ENCODE measurements at regions not wholly inside any gene's neighbourhood (a gene's known extent, or its start where the extent isn't known, plus 50 kb on each side); places are given as distances from the start of the nearest gene placed in this dataset.
A peak's percentile ranks its signal among the peaks of the same experiment; 100 is the strongest.

DNA sequence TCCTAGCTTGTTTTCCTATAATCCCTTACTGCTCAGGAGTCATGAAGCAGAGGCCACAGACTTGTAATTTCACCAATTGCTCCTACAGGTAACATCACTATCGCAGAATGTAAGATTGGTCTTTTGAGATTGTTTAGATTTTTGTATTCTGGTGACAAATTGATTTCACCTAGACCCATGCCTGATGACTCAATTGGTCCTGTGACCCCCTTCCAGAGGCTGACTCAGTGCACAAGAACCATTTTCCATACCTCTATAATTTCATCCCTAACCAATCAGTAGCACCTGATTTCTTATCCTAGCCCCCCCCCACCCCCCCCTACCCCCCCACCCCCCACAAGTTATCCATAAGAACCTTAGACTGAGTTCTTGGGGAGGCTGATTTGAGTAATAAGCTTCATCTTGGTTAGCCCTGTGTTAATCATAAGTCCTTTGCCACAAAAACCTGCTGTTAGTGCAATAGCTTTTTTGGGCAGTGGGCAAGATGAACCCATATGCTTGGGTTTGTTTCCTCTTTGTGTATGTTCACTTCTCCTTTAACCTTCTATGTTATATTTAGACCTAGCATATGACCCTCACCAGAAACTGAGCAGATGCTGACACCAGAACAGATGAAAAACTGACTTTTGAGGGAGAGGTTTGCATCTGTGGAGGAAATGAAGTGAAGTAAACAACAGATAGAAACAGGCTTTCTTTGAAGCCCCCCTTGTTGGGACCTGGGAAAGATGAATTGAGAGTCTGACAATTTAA lies 187.1 kb downstream of the KIF20B start:
- peak; percentile 38 for DNase-seq

DNA sequence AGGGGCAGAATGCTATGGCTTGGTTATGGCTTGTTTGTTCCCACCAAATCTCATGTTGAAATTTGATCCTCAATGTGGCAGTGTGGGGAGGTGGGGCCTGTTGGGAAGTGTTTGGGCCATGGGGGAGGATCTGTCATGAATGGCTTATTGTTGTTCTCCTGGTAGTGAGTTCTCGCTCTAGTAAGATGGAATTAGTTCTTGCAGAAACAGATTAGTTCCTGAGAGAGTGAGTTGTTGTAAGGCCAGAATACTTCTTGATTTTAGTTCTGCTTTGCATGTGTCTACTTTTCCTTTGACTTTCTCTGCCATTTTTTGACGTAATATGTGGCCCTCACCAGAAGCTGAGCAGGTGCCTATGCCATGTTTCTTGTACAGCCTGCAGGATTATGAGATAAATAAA lies 188.2 kb downstream of the KIF20B start:
- no peak for DNase-seq

DNA sequence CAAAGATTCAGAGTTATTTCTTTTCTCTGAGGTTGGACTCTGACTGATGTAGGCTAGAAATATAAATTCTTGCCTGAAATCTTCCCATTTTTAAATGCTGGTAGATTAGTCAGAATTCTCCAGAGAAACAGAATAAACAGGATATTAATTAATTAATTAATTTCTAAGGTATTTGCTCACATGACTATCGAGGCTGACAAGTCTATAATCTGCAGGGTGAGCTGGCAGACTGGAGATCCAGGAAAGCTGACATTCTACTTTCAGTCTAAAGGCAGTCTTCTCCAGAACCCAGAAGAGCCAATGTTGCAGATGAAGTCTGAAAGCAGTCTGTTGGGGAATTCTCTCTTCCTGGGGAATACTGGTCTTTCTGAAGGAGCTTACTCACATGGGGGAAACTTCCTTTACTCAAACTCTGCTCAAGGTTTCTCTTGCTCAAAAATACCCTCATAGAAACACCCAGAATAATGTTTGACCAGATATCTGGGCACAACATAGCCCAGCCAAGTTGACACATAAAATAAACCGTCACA lies 189.7 kb downstream of the KIF20B start:
- no peak for DNase-seq

DNA sequence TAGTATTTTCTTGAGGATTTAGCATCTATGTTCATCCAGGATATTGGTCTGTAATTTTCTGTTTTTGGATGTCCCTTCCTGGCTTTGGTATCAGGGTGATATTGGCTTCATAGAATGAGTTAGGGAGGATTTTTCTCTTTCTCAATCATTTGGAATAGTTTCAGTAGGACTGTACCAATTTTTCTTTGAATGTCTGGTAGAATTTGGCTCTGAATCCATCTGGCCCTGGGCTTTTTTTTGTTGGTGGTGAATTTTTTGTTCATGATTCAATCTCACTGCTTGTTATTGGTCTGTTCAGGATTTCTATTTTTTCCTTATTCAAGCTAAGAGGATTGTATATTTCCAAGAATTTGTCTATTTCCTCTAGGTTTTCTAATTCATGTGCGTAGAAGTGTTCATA lies 192.7 kb downstream of the KIF20B start:
- DNase-seq: no peak

DNA sequence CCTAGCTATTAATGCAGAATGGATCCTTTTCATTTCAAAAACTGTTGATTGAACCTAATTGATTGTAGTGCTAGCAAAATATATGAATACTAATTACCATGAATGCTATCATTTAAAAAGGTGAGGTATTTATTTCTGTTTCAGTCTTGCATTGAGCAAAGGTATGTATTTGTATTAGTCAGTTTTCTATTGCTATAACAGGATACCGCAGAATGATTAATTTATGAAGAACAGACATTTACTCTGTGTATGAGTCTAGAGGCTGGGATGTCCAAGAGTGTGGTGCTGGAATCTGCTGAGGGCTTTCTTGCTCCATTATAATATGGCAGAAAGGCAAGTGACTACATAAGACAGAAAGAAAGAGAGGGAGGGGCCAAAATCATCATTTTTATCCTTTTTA lies 199.2 kb downstream of the KIF20B start:
- no peak for DNase-seq

DNA sequence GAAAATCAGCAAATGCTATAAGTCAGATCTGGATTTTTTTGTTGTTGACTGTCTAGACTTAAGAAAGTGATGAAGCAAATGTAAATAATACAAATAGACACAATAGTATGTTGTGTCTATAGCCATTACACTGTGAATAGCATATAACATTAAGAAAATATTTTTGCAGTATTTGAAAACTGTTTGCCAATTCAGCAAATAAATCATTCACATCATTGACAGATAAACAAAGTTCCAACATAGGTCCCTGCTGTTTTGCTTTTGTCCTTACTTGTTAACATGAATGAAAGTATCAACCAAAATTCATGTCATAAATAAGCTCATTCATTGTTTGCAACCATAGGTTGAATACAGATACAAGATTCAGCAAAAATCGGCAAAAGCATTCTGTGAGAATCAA lies 200.5 kb downstream of the KIF20B start:
- DNase-seq: no peak

DNA sequence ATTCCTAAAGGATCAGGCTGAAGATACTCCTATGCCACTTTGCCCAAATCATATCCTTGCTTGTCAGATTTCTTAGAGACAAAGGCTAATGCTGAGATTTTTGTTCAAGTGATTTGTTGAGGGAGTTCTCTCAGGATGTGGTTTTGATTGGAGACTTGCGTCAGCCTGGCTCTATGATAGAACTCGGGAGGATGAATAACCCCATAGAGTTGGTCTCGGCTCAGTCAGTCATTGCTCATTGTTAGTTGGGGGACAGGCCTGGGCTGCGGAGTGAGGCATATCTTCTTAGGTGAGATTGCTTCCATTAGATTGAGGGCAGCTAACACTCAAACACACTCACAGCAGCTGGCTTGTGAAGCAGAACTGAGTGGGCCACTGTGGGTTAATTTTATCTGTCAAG lies 203.4 kb downstream of the KIF20B start:
- no peak for DNase-seq

DNA sequence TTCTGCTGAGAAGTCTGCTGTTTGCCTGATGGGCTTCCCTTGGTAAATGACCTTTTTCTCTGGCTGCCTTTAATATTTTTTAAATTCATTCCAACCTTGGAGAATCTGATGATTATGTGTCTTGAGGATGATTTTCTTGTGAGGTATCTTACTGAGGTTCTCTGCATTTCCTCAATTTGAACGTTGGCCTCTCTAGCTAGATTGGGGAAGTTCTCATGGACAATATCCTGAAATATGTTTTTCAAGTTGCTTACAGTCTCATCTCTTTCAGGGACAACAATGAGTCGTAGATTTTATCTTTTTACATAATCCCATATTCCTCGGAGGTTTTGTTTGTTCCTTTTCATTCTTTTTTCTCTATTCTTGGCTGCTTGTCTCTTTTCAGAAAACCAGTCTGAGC lies 208.4 kb downstream of the KIF20B start:
- DNase-seq: no peak

DNA sequence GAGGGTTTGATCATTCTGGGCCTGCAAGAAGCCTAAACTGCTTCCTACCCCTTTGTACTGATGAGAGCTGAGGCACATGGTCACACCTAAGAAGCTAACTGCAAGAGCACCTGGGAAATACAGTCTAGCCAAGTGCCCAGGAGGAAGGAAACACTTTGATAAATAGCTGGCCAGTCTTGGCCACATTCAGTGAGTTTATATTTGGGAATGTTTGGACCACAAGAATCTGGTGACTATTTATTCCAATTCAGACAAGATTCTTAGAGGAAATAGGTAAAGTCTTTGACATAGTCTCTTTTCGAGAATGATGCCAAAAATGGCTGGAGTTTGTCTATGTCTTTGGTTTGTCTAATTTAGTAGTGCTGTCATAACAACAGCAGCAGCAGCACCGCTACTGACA lies 213.6 kb downstream of the KIF20B start:
- DNase-seq: no peak

DNA sequence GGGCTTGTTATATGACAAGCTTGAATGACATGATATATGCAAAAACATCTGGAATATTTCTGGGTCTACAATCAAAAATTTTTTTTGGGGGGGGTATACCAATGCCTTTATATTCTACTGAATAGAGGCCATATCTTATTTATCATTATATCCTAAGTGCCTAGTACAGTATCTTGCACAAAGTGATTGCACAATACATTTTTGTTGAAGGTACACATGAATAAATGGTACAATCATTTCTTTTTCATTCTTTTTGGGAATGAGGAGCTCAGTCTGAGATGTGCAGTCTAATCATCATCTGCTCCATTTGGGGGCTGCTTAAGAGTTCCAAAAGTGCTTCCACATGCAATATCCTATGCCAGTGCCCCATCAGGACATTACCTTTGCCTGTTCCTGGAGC lies 214.6 kb downstream of the KIF20B start:
- no peak for DNase-seq

DNA sequence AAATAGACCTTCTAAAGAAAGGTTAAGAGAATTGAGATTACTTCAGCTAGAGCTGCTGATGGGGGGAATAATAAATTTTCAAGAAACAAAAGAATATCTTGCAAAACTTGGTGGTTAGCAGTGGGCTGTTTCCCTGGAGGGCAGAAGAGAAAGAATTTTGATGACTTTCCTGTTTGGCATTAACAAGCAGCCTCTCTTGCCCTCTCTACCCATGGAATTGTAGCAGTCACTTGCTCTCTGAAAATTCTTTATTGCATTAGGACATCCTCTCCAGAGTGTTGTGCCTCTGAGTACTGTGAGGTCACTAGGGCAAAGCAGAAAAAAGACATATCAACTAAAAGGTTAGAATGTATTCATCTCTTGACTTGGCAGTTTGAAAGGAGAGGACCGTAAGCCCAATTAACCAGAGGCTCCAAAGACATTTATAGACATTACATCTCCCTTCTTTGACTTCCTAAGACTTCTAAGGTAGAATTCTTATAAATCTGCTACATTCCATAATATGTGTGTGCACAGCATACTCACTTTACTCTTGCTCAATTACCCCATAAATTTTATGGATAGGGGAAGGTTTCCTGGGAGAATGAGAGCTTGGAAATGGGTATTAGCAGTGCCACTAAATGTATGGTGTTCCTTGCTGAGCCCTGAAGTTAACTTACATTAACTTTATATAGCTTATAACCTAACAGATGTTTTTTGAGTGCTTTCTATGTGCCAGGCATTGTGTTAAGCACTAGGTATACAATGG lies 215.3 kb downstream of the KIF20B start:
- DNase-seq: no peak

DNA sequence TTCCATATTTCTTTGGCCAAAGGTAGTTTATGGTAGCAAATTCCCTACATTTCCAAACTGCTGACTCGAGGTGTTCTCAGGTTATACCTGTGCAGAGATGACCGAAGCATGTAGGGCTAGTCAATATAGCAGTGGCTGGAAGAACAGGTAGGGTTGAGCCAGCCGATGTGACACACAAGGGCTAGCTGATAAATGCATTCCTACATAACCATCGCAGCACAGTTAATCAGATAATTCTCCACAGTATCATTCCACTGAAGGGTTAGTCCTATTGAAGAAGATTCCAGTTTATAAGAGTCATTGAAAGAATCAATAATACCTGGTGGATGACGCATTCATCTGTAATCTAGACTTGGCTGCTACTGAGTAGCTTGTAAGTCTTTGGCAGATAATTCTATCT lies 220.0 kb downstream of the KIF20B start:
- DNase-seq: no peak

DNA sequence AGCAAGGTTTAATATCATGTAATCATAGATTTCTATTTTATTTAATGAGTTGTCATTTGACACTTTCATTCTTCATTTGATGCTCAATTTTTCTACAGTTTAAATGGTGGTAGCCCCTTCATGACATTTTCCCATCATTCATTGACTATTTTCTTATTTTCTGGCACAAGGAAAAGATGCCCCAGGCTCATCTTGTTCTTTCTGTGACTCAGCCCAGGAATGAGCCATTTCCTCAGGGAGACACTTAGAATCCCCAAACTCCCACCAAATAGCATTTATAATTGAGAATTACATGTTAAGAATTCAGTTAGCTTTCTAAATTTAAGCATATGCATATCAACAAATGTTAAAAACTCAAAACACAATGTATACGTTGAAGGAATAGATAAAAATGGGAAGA lies 222.3 kb downstream of the KIF20B start:
- no peak for DNase-seq

DNA sequence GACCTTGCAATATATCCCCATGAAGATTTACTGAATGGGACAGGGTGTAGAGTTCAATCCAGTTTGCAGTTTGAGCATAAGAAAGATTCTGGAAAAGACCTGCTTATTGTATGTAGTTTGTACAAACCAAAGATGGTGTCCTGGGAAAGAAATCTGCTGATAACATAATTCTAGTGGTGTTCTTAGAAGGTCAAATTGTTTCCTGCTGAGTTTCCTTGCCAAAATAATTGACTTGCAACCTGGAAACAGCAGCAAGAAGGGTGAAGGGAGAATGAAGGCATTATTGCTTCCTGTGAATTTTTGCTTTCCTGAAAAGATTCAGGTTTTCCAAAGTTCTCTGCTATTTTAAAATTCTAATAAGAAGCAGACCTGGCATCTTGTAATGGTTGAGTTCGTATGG lies 222.9 kb downstream of the KIF20B start:
- no peak for DNase-seq

DNA sequence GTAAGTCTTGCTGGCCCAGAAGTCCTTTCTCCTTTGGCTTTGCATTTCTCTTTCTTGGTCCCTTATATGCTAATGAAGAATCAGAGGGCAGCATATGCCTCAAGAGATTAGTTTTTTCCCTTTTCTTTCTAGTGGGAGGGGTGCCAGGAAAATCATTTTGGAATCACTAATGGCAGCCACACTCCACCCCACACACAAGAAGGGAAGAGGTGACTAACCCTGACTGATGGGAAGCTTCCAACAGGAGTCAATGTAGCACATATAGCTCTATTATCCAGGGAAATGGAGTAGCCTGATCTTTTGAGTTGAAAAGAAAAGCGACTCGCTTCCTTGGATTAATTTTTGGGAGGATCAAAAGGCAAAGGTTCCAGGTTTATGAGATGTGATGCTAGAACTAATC lies 225.3 kb downstream of the KIF20B start:
- DNase-seq: no peak

DNA sequence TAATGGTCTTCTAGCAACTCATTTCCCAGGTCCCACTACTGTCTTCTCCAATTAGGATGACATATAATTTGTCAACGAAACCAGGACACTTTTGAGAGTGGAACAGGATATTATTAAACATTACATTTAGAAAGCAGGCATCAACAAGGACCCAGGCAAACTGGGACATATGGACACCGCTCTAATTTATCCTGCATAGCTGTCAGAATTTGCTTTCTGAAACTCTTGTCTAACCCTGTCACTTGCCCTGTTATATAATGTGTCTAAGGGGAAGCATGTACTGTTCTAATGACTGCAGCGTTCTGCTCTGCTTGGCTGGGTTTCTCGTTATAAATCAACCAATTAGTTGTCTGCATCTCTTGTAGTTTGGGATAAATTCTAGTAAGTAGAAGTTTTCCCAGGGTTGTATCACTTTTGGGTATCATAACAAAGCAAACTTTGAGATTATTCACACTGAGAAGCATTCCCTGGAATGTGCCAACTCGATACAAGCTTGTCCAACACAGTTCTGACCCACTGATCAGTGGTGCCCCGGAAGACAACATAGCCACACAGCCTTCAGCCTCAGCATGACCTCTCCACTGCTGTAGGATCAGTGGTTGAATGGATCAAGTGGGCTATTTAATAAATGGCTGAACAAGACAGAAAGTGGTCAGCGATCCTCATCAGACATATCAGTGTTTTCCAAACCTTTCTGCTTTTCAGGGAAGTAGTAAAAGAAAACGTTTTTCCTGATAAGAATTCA lies 228.1 kb downstream of the KIF20B start:
- no peak for DNase-seq

DNA sequence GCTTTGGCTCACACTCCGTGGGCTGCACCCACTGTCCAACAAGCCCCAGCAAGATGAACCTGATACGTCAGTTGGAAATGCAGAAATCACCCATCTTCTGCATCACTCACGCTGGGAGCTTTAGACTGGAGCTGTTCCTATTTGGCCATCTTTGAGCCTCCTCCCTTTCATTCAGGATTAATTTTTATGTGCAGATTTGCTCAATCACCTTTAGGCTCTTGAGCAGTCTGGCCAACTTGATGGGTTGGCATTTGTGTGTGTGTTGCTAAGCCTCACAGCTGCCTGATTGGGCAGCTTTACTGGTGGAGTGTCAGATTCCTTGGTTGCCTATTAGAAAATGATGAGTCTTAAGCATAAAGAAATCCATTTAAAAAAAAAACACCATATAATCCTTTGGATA lies 236.1 kb downstream of the KIF20B start:
- no peak for DNase-seq

DNA sequence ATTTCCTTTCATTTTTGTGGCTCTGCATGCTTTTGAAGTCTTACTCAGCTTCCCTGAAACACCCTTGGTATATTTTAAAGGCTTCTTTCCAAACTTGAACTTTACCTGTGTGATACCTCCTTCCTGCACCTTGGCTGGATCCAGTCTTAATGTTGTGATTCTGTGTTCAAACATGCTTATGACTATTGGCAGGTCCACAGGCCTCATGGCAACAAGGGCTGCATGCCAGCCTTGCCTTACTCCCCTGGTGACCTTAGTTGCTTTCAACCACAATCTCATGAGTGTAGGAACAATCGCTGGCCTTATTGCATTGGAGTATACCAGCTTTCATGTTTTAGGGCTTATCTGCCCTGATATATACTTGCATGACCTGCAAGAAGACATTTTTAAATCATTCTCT lies 238.7 kb downstream of the KIF20B start:
- no peak for DNase-seq

DNA sequence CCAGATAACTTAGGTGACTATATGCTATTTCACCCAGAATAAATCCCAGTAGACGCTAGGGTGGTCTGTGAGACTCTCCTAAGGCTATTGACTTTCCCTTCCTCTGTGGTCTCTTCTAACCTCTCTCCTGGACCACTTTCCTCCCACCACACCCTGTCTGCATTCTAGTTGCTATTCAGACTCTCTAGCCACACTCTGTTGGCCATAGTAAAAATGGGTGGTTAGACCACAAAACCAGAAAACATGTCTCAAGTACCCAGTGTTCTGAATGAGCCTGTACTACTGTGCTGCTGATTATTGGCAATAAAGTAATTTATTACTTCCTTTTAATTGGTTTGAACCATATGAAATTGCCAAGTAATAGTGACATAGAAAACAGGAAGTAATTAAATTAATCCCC lies 240.8 kb downstream of the KIF20B start:
- no peak for DNase-seq

DNA sequence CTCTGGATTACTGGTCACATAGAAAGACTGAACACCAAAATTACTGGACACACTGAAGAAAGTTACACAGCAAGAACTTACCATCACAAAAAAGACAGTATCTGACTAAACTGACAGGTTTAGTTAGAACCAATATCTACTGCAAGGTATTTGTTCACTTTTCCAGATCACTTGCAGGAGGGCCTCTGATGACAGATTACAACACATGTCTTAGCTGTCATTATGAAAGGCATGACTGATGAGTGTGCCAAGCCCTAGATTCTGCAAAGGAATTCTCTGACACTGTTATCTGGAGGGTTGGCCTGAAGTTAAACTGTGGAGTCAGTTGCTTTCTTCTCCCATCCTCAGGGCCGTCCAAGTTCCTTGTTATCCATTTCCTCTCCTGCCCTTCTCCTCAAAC lies 242.7 kb downstream of the KIF20B start:
- DNase-seq: no peak

DNA sequence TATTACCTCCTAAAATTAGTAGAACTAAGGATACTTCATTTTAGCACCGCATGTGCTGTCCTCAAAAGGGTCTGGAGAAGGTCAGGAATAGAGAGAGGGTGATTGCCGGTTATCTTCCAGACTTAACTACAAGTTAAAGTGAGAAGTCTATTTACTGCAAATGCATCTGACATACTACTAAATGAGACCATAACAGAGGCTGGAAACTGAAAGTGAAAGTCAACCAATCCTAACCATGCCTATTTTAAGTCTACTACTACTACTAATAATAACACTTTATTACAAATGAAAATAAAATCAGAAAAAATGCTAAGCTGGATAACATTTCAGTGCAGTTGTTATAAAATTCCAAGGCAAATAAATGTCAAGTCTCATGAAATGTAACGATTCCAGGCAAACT lies 244.7 kb downstream of the KIF20B start:
- no peak for DNase-seq

DNA sequence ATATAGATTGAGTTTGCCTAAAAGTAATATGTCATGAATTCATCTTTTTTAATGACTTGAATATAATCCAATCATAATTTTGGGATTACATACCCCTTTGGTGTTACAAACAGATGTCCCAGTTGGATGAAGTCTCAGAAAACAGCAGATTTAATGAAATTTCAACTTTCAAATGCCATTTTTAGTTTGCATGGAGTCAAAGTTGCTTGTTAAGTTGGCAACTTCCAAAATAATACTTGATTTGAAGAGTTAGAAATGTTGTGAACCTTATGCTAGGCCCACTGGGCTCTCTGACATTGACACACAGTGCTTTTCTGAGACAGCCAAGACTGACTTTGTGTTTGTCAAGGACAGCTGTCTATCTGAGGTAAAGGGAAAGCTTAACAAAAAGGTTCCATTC lies 248.1 kb downstream of the KIF20B start:
- DNase-seq: no peak

DNA sequence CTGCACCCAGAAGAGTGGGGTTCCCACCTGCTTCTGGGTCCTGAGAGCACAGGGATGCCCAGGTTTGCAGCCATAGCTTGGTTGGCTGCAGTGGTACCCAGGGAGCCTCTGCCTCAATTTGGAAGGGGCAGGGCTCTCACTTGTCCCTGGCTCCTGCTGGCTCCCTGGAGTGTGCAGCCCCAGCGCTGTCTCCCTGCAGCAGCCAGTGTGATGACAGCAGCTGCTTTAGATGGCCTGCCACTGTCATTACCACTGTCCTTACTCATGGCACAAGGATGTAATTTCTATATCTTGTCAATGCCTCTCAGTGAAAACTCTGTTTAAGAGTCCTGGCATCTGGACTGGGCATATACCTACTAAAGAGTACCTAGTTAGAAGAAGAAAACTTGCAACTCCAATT lies 250.9 kb downstream of the KIF20B start:
- DNase-seq: no peak

DNA sequence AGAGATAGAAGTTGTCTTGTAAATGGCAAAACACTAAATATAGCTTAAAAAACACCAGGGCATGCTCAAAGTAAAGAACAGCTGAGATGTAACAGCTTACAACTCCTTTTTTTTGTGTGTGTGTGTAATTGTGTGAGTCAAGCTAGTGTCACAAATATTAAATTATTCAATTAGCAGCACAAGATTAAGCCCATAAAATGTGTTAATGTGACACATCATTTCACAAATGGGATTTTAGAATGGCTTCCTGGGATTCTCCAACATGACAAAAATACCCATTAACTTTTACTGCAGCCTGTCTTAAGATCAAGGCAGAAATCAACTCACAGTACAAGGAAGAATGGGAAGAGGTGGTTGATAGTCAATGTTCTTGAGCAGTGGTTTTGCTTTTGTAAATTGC lies 251.4 kb downstream of the KIF20B start:
- no peak for DNase-seq
